KMS-11 (cell line): ENCODE measurements at regions not wholly inside any gene's neighbourhood (a gene's known extent, or its start where the extent isn't known, plus 50 kb on each side); places are given as distances from the start of the nearest gene placed in this dataset.
"Not testable (repeated sequence)": the region's sequence is repeated elsewhere in the genome, so short reads cannot be mapped to it uniquely, and the experiment has no call there.

Source experiments
- H2AFZ ChIP-seq: fragments of 200-600 bp; sonication (generic); 2 replicates; pipeline ENCODE4 v1.6.1; 2016; ENCODE audit warnings: antibody characterized with exemption, mixed run types, low read depth
- H3K27ac ChIP-seq: fragments of 200-600 bp; sonication (generic); 2 replicates; pipeline ENCODE4 v1.6.1; 2016; ENCODE audit warnings: mild to moderate bottlenecking, mixed run types
- H3K27me3 ChIP-seq: fragments of 200-600 bp; sonication (generic); 2 replicates; pipeline ENCODE4 v1.6.1; 2017; ENCODE audit warnings: mild to moderate bottlenecking, low read depth, mixed run types, moderate library complexity; ENCODE audit not compliant: insufficient read depth
- H3K36me3 ChIP-seq: fragments of 200-600 bp; sonication (generic); 2 replicates; pipeline ENCODE4 v1.6.1; 2017; ENCODE audit warnings: mild to moderate bottlenecking, mixed run types; ENCODE audit not compliant: insufficient read depth
- H3K4me1 ChIP-seq: fragments of 200-600 bp; sonication (generic); 2 replicates; pipeline ENCODE4 v1.6.1; 2016; ENCODE audit warnings: mild to moderate bottlenecking, low read depth, mixed run types; ENCODE audit not compliant: poor library complexity, severe bottlenecking
- H3K4me2 ChIP-seq: fragments of 200-600 bp; sonication (generic); 2 replicates; pipeline ENCODE4 v1.7.0; 2016; ENCODE audit warnings: mild to moderate bottlenecking, mixed run types
- H3K4me3 ChIP-seq: fragments of 200-600 bp; sonication (generic); IDR thresholded peaks from 2 replicates; pipeline ENCODE4 v1.6.1; 2017; ENCODE audit warnings: low read depth, low read length, mixed read lengths; ENCODE audit not compliant: insufficient read depth
- H3K79me2 ChIP-seq: fragments of 200-600 bp; sonication (generic); 2 replicates; pipeline ENCODE4 v1.6.1; 2016; ENCODE audit warnings: low read depth, mixed run types; ENCODE audit not compliant: insufficient read depth
- H3K9ac ChIP-seq: fragments of 200-600 bp; sonication (generic); 2 replicates; pipeline ENCODE4 v1.6.1; 2016; ENCODE audit warnings: mild to moderate bottlenecking, mixed run types
- H4K20me1 ChIP-seq: fragments of 200-600 bp; sonication (generic); 2 replicates; pipeline ENCODE4 v1.6.1; 2016; ENCODE audit warnings: mild to moderate bottlenecking, mixed run types; ENCODE audit not compliant: insufficient read depth
- TF ChIP-seq, protein P1 (sequence below): fragments of 200-600 bp; sonication (generic); conservative IDR thresholded peaks from 2 replicates; pipeline ENCODE4 v1.6.1; 2017; ENCODE audit warnings: low read depth, mild to moderate bottlenecking, antibody characterized with exemption, low read length, moderate library complexity, mixed read lengths

DNA sequence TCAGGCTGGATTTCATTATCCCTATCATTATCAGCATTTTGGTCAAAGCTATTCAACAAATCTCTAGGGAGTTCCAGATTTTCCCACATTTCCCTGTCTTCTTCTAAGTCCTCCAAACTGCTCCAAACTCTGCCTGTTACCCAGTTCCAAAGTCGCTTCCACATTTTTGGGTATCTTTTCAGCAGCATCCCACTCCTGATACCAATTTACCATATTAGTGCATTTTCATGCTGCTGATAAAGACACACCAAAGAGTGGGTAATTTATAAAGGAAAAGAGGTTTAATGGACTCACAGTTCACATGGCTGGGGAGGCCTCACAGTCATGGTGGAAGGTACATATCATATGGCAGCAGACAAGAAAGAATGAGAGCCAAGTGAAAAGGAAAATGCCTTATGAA, 132.8 kb upstream of the SLC7A11 start:
- H3K4me1 ChIP-seq: no peaks in the 10 kb centered on the region
- H3K9ac ChIP-seq: no peak overlapping the region
- TF ChIP-seq, protein P1, sequence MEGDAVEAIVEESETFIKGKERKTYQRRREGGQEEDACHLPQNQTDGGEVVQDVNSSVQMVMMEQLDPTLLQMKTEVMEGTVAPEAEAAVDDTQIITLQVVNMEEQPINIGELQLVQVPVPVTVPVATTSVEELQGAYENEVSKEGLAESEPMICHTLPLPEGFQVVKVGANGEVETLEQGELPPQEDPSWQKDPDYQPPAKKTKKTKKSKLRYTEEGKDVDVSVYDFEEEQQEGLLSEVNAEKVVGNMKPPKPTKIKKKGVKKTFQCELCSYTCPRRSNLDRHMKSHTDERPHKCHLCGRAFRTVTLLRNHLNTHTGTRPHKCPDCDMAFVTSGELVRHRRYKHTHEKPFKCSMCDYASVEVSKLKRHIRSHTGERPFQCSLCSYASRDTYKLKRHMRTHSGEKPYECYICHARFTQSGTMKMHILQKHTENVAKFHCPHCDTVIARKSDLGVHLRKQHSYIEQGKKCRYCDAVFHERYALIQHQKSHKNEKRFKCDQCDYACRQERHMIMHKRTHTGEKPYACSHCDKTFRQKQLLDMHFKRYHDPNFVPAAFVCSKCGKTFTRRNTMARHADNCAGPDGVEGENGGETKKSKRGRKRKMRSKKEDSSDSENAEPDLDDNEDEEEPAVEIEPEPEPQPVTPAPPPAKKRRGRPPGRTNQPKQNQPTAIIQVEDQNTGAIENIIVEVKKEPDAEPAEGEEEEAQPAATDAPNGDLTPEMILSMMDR: no peak
- H3K27me3 ChIP-seq: no peaks in the 10 kb centered on the region
- H2AFZ ChIP-seq: no peak overlapping the region
- H3K79me2 ChIP-seq: no peaks in the 10 kb centered on the region
- H3K27ac ChIP-seq: no peak overlapping the region
- H3K4me2 ChIP-seq: no peak overlapping the region
- H4K20me1 ChIP-seq: no peaks in the 10 kb centered on the region
- H3K36me3 ChIP-seq: no peaks in the 10 kb centered on the region
- H3K4me3 ChIP-seq: no peak overlapping the region

DNA sequence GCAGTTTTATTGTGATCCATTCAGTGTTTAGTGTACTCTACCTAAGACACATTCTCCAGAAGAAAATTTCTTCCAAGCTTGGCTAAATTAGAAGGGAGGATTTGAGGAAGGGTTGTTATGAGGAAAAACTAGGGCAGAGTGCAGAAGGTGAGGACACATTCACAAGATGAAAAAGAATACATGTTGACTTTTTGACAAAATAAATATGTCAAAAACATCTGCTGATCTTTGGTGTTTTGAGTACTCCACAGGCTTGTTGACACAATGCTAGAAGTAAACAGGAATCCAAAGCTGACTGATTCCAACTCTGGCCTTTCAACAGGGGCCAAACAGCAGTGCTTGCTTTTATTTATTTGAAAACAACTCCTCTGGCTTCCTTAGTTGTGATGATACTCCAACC, 125.8 kb upstream of the SLC7A11 start:
- no peaks in the 10 kb centered on the region for H3K4me1 ChIP-seq
- no peak overlapping the region for H3K4me2 ChIP-seq
- H3K9ac ChIP-seq: no peak overlapping the region
- H4K20me1 ChIP-seq: no peaks in the 10 kb centered on the region
- no peaks in the 10 kb centered on the region for H3K36me3 ChIP-seq
- no peak overlapping the region for H2AFZ ChIP-seq
- H3K27ac ChIP-seq: no peak overlapping the region
- no peaks in the 10 kb centered on the region for H3K27me3 ChIP-seq
- TF ChIP-seq, protein P1: no peak
- H3K79me2 ChIP-seq: no peaks in the 10 kb centered on the region
- no peak overlapping the region for H3K4me3 ChIP-seq

DNA sequence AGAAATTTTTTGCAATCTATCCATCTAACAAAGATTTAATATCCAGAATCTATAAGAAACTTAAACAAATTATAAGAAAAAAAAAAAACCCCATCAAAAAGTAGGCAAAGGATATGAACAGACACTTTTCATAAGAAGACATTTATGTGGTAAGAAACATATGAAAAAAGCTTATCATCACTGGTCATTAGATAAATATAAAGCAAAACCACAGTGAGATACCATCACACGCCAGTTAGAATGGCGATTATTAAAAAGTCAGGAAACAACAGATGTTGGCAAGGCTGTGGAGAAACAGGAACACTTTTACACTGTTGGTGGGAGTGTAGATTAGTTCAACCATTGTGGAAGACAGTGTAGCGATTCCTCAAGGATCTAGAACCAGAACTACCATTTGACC, 110.3 kb upstream of the SLC7A11 start:
- not testable (repeated sequence) for H3K4me2 ChIP-seq, H3K27me3 ChIP-seq, H3K79me2 ChIP-seq, H3K36me3 ChIP-seq, H3K9ac ChIP-seq, H3K27ac ChIP-seq, H3K4me1 ChIP-seq, H3K4me3 ChIP-seq, H2AFZ ChIP-seq, H4K20me1 ChIP-seq

DNA sequence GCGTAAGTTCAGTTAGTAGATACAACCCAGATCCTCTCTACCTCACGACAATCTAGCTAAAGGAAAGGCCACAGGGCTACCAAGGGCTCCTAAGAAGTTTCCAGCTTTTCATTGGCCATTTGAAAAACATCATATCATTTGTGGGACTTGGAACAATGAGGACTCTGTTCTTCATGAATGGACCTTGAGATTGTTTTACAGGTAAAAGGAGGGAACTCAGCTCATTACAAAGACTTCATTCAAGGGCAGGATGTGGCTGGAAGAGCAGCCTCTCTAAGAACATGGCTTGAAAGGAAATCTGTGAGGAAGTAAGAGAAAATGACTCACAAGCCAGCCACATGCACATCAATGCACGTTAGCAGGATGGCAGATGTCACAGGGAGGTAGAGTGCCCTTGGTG, 105.9 kb upstream of the SLC7A11 start:
- Histone ChIP-seq H4K20me1 (no peaks in the 10 kb centered on the region), H3K27me3 (no peaks in the 10 kb centered on the region), H3K79me2 (no peaks in the 10 kb centered on the region), H3K36me3 (no peaks in the 10 kb centered on the region), H3K4me3 (no peak overlapping the region), H3K9ac (no peak overlapping the region), H3K4me1 (no peaks in the 10 kb centered on the region), H3K4me2 (no peak overlapping the region), H3K27ac (no peak overlapping the region), H2AFZ (no peak overlapping the region)
- TF ChIP-seq, protein P1: no peak

DNA sequence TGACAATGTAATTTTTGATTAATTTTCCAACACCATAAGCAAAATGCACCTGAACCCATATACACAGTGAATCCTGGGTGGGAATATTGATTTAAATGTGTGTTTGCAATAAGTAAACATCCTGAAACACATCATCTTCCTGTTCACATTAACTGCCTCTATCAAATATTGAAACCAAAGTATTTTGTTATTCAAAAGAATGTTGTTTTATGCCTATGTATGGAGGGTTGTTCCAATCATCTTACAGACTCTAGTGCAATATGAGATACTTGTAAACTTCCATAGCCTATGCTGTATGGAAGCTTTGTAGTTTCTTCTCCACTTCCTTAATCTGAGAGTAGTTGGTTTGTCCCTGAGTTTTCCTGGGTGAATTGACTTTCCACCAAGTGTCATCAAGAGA, 105.4 kb upstream of the SLC7A11 start:
- Histone ChIP-seq H3K79me2 (no peaks in the 10 kb centered on the region), H3K4me1 (no peaks in the 10 kb centered on the region), H3K27ac (no peak overlapping the region), H3K9ac (no peak overlapping the region), H3K36me3 (no peaks in the 10 kb centered on the region), H4K20me1 (no peaks in the 10 kb centered on the region), H3K4me3 (no peak overlapping the region), H3K27me3 (no peaks in the 10 kb centered on the region), H3K4me2 (no peak overlapping the region), H2AFZ (no peak overlapping the region)
- TF ChIP-seq, protein P1: no peak
